UCSD-AML1 (cell line): ENCODE measurements at regions not wholly inside any gene's neighbourhood (a gene's known extent, or its start where the extent isn't known, plus 50 kb on each side); places are given as distances from the start of the nearest gene placed in this dataset.
"Not testable (repeated sequence)": the region's sequence is repeated elsewhere in the genome, so short reads cannot be mapped to it uniquely, and the experiment has no call there.

Source experiments
- DNase-seq: peaks from one replicate; lab custom pipeline; 2025; ENCODE audit not compliant: unreplicated experiment; lab: John Stamatoyannopoulos, UW

- DNase-seq, result no peak
Measured at GRCh38 chr6:872570-873125, 179.7 kb upstream of the EXOC2 start.

GRCh38 chr6:871503-871902 is 178.6 kb upstream of the EXOC2 start:
- DNase-seq, result no peak

GRCh38 chr6:870096-870495 is 177.2 kb upstream of the EXOC2 start:
- DNase-seq, result no peak

GRCh38 chr6:868201-868600 is 175.3 kb upstream of the EXOC2 start:
- no peak for DNase-seq

GRCh38 chr6:867378-867777 is 174.4 kb upstream of the EXOC2 start:
- DNase-seq, result no peak

GRCh38 chr6:866316-866715 is 173.4 kb upstream of the EXOC2 start:
- no peak for DNase-seq

GRCh38 chr6:865846-866245 is 172.9 kb upstream of the EXOC2 start:
- no peak for DNase-seq

- no peak for DNase-seq
Measured at GRCh38 chr6:863831-864230, 170.9 kb upstream of the EXOC2 start.

GRCh38 chr6:863127-863526 is 170.2 kb upstream of the EXOC2 start:
- not testable (repeated sequence) for DNase-seq

- no peak for DNase-seq
Measured at GRCh38 chr6:859936-860335, 167.0 kb upstream of the EXOC2 start.

- DNase-seq, result no peak
Measured at GRCh38 chr6:854406-855118, 161.6 kb upstream of the EXOC2 start.

- DNase-seq, result not testable (repeated sequence)
Measured at GRCh38 chr6:852216-852615, 159.3 kb upstream of the EXOC2 start.

GRCh38 chr6:849075-849506 is 156.2 kb upstream of the EXOC2 start:
- no peak for DNase-seq

GRCh38 chr6:845566-845965 is 152.6 kb upstream of the EXOC2 start:
- DNase-seq, result no peak

- DNase-seq, result no peak
Measured at GRCh38 chr6:845101-845500, 152.2 kb upstream of the EXOC2 start.

GRCh38 chr6:842141-842540 is 149.2 kb upstream of the EXOC2 start:
- DNase-seq, result no peak

- DNase-seq, result no peak
Measured at GRCh38 chr6:841569-841968, 148.6 kb upstream of the EXOC2 start.

- no peak for DNase-seq
Measured at GRCh38 chr6:839201-839600, 146.3 kb upstream of the EXOC2 start.

GRCh38 chr6:837380-837779 is 144.4 kb upstream of the EXOC2 start:
- DNase-seq, result no peak

GRCh38 chr6:836276-836853 is 143.4 kb upstream of the EXOC2 start:
- no peak for DNase-seq

GRCh38 chr6:835476-836160 is 142.7 kb upstream of the EXOC2 start:
- DNase-seq, result no peak

- no peak for DNase-seq
Measured at GRCh38 chr6:834866-835265, 141.9 kb upstream of the EXOC2 start.
